SU-DHL-6 (cell line): ENCODE measurements at regions not wholly inside any gene's neighbourhood (a gene's known extent, or its start where the extent isn't known, plus 50 kb on each side); places are given as distances from the start of the nearest gene placed in this dataset.

Source experiments
- H2AFZ ChIP-seq: fragments of 200-600 bp; sonication (generic); 2 replicates; pipeline ENCODE4 v1.6.1; 2014; ENCODE audit warnings: low read depth, mild to moderate bottlenecking, moderate library complexity, mixed read lengths, antibody characterized with exemption, low read length; ENCODE audit not compliant: severe bottlenecking
- H3F3A ChIP-seq: fragments of 200-600 bp; shearing (Covaris generic); 2 replicates; pipeline ENCODE4 v1.6.0; 2016; ENCODE audit warnings: antibody characterized with exemption, mild to moderate bottlenecking; ENCODE audit not compliant: insufficient read depth
- H3K27ac ChIP-seq: fragments of 200-600 bp; sonication (generic); 2 replicates; pipeline ENCODE4 v1.5.1; 2016; ENCODE audit warnings: low read depth, mild to moderate bottlenecking, low read length, moderate library complexity, mixed read lengths
- H3K27me3 ChIP-seq: fragments of 200-600 bp; sonication (generic), shearing (Covaris generic); 2 replicates; pipeline ENCODE4 v1.6.0; 2014; ENCODE audit warnings: mild to moderate bottlenecking, low read length
- H3K36me3 ChIP-seq: fragments of 200-600 bp; sonication (generic); 2 replicates; pipeline ENCODE4 v1.6.1; 2014; ENCODE audit warnings: mild to moderate bottlenecking, low read length, mixed read lengths
- H3K4me2 ChIP-seq: fragments of 300-600, 200-600 bp; shearing (Covaris generic), sonication (generic); 2 replicates; pipeline ENCODE4 v1.6.0; 2014; ENCODE audit warnings: low read length, low read depth, mild to moderate bottlenecking; ENCODE audit not compliant: poor library complexity, severe bottlenecking
- H3K4me3 ChIP-seq: fragments of 200-600 bp; sonication (generic); 2 replicates; pipeline ENCODE4 v1.5.1; 2014; ENCODE audit warnings: antibody characterized with exemption, low read length, mild to moderate bottlenecking, mixed read lengths; ENCODE audit not compliant: insufficient read depth, poor library complexity, severe bottlenecking
- H3K79me2 ChIP-seq: fragments of 200-600 bp; sonication (generic); 2 replicates; pipeline ENCODE4 v1.6.1; 2014; ENCODE audit warnings: mild to moderate bottlenecking, low read length, moderate library complexity; ENCODE audit not compliant: insufficient read depth
- H3K9ac ChIP-seq: fragments of 200-600 bp; sonication (generic); 2 replicates; pipeline ENCODE4 v1.7.0; 2014; ENCODE audit warnings: mild to moderate bottlenecking, low read length
- H3K9me2 ChIP-seq: fragments of 200-600 bp; sonication (generic); replicated peaks from 2 replicates; pipeline ENCODE4 v1.6.1; 2014; ENCODE audit warnings: low read length; ENCODE audit not compliant: insufficient read depth
- H3K9me3 ChIP-seq: fragments of 200-600 bp; sonication (generic); 2 replicates; pipeline ENCODE4 v1.6.1; 2014; ENCODE audit warnings: low read length, mixed read lengths; ENCODE audit not compliant: insufficient read depth
- H4K20me1 ChIP-seq: fragments of 200-600 bp; sonication (generic); 2 replicates; pipeline ENCODE4 v1.6.1; 2014; ENCODE audit warnings: low read depth, mild to moderate bottlenecking, antibody characterized with exemption, low read length, moderate library complexity, mixed read lengths
- CTCF ChIP-seq: fragments of 200-600 bp; sonication (generic); IDR thresholded peaks from one replicate; pipeline ENCODE4 v1.5.1; 2017; ENCODE audit warnings: antibody characterized with exemption, mild to moderate bottlenecking, low read length, moderate library complexity; ENCODE audit not compliant: insufficient read depth, poor library complexity, severe bottlenecking
- EZH2phosphoT487 ChIP-seq: fragments of 200-600 bp; sonication (generic), shearing (Covaris generic); conservative IDR thresholded peaks from 2 replicates; pipeline ENCODE4 v1.6.1; 2018; ENCODE audit warnings: mild to moderate bottlenecking, antibody characterized with exemption, low read length, moderate library complexity, mixed read lengths

GRCh38 chr5:174294891-174295620 lies 249.6 kb downstream of the NSG2 start:
- Histone ChIP-seq H3F3A (no peaks in the 10 kb centered on the region), H3K27ac (no peak overlapping the region), H2AFZ (no peak overlapping the region), H3K4me2 (no peak overlapping the region), H3K79me2 (no peaks in the 10 kb centered on the region), H3K4me3 (no peak overlapping the region), H3K36me3 (no peaks in the 10 kb centered on the region), H3K9ac (no peak overlapping the region), H3K9me3 (no peaks in the 10 kb centered on the region), H3K9me2 (no peaks in the 10 kb centered on the region), H4K20me1 (no peaks in the 10 kb centered on the region), H3K27me3 (no peaks in the 10 kb centered on the region)
- TF ChIP-seq EZH2phosphoT487 (no peak), CTCF (no peak)

GRCh38 chr5:174295702-174296436 lies 250.4 kb downstream of the NSG2 start:
- no peaks in the 10 kb centered on the region for H4K20me1 ChIP-seq
- no peak overlapping the region for H3K27ac ChIP-seq
- no peak overlapping the region for H3K4me2 ChIP-seq
- no peaks in the 10 kb centered on the region for H3K9me3 ChIP-seq
- no peak for TF ChIP-seq CTCF
- TF ChIP-seq EZH2phosphoT487, result no peak
- no peaks in the 10 kb centered on the region for H3K9me2 ChIP-seq
- no peaks in the 10 kb centered on the region for H3F3A ChIP-seq
- H3K79me2 ChIP-seq, result no peaks in the 10 kb centered on the region
- no peak overlapping the region for H3K9ac ChIP-seq
- no peaks in the 10 kb centered on the region for H3K36me3 ChIP-seq
- no peaks in the 10 kb centered on the region for H3K27me3 ChIP-seq
- no peak overlapping the region for H2AFZ ChIP-seq
- H3K4me3 ChIP-seq, result no peak overlapping the region

- no peak for TF ChIP-seq CTCF
- TF ChIP-seq EZH2phosphoT487, result no peak
- no peaks in the 10 kb centered on the region for H3K9me2 ChIP-seq
- H4K20me1 ChIP-seq, result no peaks in the 10 kb centered on the region
- no peak overlapping the region for H2AFZ ChIP-seq
- H3K9ac ChIP-seq, result no peak overlapping the region
- no peaks in the 10 kb centered on the region for H3K9me3 ChIP-seq
- no peaks in the 10 kb centered on the region for H3K79me2 ChIP-seq
- H3K36me3 ChIP-seq, result no peaks in the 10 kb centered on the region
- no peaks in the 10 kb centered on the region for H3K27me3 ChIP-seq
- H3K27ac ChIP-seq, result no peak overlapping the region
- H3K4me3 ChIP-seq, result no peak overlapping the region
- no peaks in the 10 kb centered on the region for H3F3A ChIP-seq
- no peak overlapping the region for H3K4me2 ChIP-seq
Measured at GRCh38 chr5:174300118-174300940, 254.8 kb downstream of the NSG2 start.
